ENCODE measurements at regions not wholly inside any gene's neighbourhood (a gene's known extent, or its start where the extent isn't known, plus 50 kb on each side); places are given as distances from the start of the nearest gene placed in this dataset.
A peak's percentile ranks its signal among the peaks of the same experiment; 100 is the strongest.
"Not testable (repeated sequence)": the region's sequence is repeated elsewhere in the genome, so short reads cannot be mapped to it uniquely, and the experiment has no call there.

GRCh38 chr3:163498842-163499735 lies 1579.2 kb downstream of the SI start:
- H3K27ac Mint-ChIP-seq; H3K4me3 Mint-ChIP-seq; H3K36me3 Mint-ChIP-seq; ATAC-seq (replicated peaks in 1 of 4); H3K9me3 ChIP-seq; H3K27me3 Mint-ChIP-seq; CTCF ChIA-PET; DNase-seq; H3K4me1 ChIP-seq (ENCODE audit: control insufficient read depth in 1 of 2, extremely low read depth in 1 of 2, insufficient read depth in 2 of 2, low read length in 2 of 2); H3K27me3 ChIP-seq (replicated peaks in 1 of 2; ENCODE audit: control insufficient read depth in 2 of 2, extremely low read depth in 1 of 2, insufficient read depth in 2 of 2, low read length in 1 of 2); H3K9me3 Mint-ChIP-seq; H3K36me3 ChIP-seq (ENCODE audit: control insufficient read depth in 2 of 2, extremely low read depth in 1 of 2, insufficient read depth in 1 of 2, low read length in 1 of 2); H3K4me3 ChIP-seq (ENCODE audit: control insufficient read depth in 1 of 2, extremely low read depth in 1 of 2, low read length in 1 of 2); H3K27ac ChIP-seq (ENCODE audit: low read length); H3K4me1 Mint-ChIP-seq: not testable (repeated sequence)
- POLR2A ChIA-PET, result interaction anchor here in 1 of 2 donors (0.6 kb wide), 2 partner anchors 118 to 1598 kb away, joined by 3 read pairs; no protein-coding TSS in a partner anchor
- 94% methylated on average over 44 of the region's 47 CpGs for WGBS (ENCODE audit: insufficient coverage)

DNA sequence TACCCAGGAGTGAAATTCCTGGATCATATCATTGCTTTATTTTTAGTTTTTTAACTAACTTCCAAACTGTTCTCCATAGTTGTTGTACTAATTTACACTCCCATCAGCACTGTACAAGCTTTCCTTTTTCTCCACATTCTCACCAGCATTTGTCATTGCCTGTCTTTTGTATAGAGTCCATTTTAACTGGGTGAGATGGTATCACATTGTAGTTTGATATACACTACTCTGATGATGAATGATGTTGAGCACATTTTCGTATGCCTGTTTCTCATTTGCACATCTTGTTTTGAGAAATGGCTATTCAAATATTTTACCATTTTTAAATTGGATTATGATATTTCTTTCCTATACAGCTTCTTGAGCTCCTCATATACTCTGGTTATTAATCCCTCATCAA lies 1586.6 kb downstream of the SI start:
- peaks cover 0 to 11% (median 6%) of the 10 kb centered on the region in 3 donors for H3K9me3 Mint-ChIP-seq
- no peaks in the 10 kb centered on the region for H3K27me3 Mint-ChIP-seq
- H3K4me1 Mint-ChIP-seq, result no peaks in the 10 kb centered on the region
- DNase-seq, result no peak
- H3K4me3 Mint-ChIP-seq, result no peak overlapping the region
- no peak overlapping the region for H3K27ac Mint-ChIP-seq
- no peaks in the 10 kb centered on the region for H3K36me3 Mint-ChIP-seq
- no peaks in the 10 kb centered on the region for H3K4me1 ChIP-seq (ENCODE audit: control insufficient read depth in 1 of 2, extremely low read depth in 1 of 2, insufficient read depth in 2 of 2, low read length in 2 of 2)
- H3K36me3 ChIP-seq (ENCODE audit: control insufficient read depth in 2 of 2, extremely low read depth in 1 of 2, insufficient read depth in 1 of 2, low read length in 1 of 2), result no peaks in the 10 kb centered on the region
- H3K27ac ChIP-seq (ENCODE audit: low read length), result no peak overlapping the region
- H3K9me3 ChIP-seq, result no peaks in the 10 kb centered on the region
- H3K27me3 ChIP-seq (replicated peaks in 1 of 2; ENCODE audit: control insufficient read depth in 2 of 2, extremely low read depth in 1 of 2, insufficient read depth in 2 of 2, low read length in 1 of 2), result no peaks in the 10 kb centered on the region
- no peak for ATAC-seq (replicated peaks in 1 of 4)
- CTCF ChIA-PET, result no interaction called here
- H3K4me3 ChIP-seq (ENCODE audit: control insufficient read depth in 1 of 2, extremely low read depth in 1 of 2, low read length in 1 of 2), result no peak overlapping the region
- POLR2A ChIA-PET, result no interaction called here
- no CpG with 5 or more reads among the region's 1 CpG for WGBS (ENCODE audit: insufficient coverage)

DNA sequence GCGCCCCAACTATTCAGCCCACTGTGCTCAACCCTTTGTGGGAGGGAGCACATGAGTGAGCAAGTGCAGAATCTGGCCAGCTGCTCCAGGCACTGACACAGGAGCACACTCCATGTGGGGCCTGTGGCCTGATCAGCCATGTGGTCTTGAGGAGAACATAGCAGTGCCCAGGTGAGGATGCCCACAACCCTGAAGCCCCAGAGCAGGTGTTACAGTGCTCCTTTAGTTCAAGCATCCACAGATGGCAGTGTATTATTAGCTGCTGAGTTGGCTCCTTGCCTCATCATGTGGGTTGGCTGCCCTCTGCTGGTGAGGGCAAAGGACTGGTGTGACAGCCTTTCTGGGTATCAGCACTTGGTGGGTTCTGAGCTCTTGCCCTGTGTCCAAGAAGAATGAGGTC lies 1588.2 kb downstream of the SI start:
- no peak overlapping the region for H3K4me3 ChIP-seq (ENCODE audit: control insufficient read depth in 1 of 2, extremely low read depth in 1 of 2, low read length in 1 of 2)
- Mint-ChIP-seq H3K4me3 (no peak overlapping the region), H3K4me1 (no peaks in the 10 kb centered on the region), H3K27ac (no peak overlapping the region), H3K36me3 (no peaks in the 10 kb centered on the region), H3K27me3 (no peaks in the 10 kb centered on the region), H3K9me3 (peaks cover 0 to 11% (median 6%) of the 10 kb centered on the region in 3 donors)
- WGBS (ENCODE audit: insufficient coverage), result 100% methylated on average over 1 of the region's 1 CpG
- DNase-seq (peak in 1 of 35 experiments; percentile 1), ATAC-seq (replicated peaks in 1 of 4) (no peak)
- H3K36me3 ChIP-seq (ENCODE audit: control insufficient read depth in 2 of 2, extremely low read depth in 1 of 2, insufficient read depth in 1 of 2, low read length in 1 of 2), result no peaks in the 10 kb centered on the region
- H3K27ac ChIP-seq (ENCODE audit: low read length), result no peak overlapping the region
- H3K27me3 ChIP-seq (replicated peaks in 1 of 2; ENCODE audit: control insufficient read depth in 2 of 2, extremely low read depth in 1 of 2, insufficient read depth in 2 of 2, low read length in 1 of 2), result no peaks in the 10 kb centered on the region
- no peaks in the 10 kb centered on the region for H3K4me1 ChIP-seq (ENCODE audit: control insufficient read depth in 1 of 2, extremely low read depth in 1 of 2, insufficient read depth in 2 of 2, low read length in 2 of 2)
- CTCF ChIA-PET, result no interaction called here
- POLR2A ChIA-PET, result no interaction called here
- H3K9me3 ChIP-seq, result no peaks in the 10 kb centered on the region

- H3K9me3 ChIP-seq, result no peaks in the 10 kb centered on the region
- Mint-ChIP-seq H3K27me3 (no peaks in the 10 kb centered on the region), H3K4me3 (no peak overlapping the region), H3K36me3 (no peaks in the 10 kb centered on the region), H3K27ac (no peak overlapping the region), H3K4me1 (no peaks in the 10 kb centered on the region), H3K9me3 (peaks cover 4 to 8% (median 8%) of the 10 kb centered on the region in 3 donors)
- POLR2A ChIA-PET, result no interaction called here
- H3K27ac ChIP-seq (ENCODE audit: low read length), result no peak overlapping the region
- H3K4me1 ChIP-seq (ENCODE audit: control insufficient read depth in 1 of 2, extremely low read depth in 1 of 2, insufficient read depth in 2 of 2, low read length in 2 of 2), result no peaks in the 10 kb centered on the region
- DNase-seq (no peak), ATAC-seq (replicated peaks in 1 of 4) (no peak)
- no peaks in the 10 kb centered on the region for H3K27me3 ChIP-seq (replicated peaks in 1 of 2; ENCODE audit: control insufficient read depth in 2 of 2, extremely low read depth in 1 of 2, insufficient read depth in 2 of 2, low read length in 1 of 2)
- CTCF ChIA-PET, result no interaction called here
- no peak overlapping the region for H3K4me3 ChIP-seq (ENCODE audit: control insufficient read depth in 1 of 2, extremely low read depth in 1 of 2, low read length in 1 of 2)
- no peaks in the 10 kb centered on the region for H3K36me3 ChIP-seq (ENCODE audit: control insufficient read depth in 2 of 2, extremely low read depth in 1 of 2, insufficient read depth in 1 of 2, low read length in 1 of 2)
These were observed 1595.6 kb downstream of the SI start for GRCh38 chr3:163482695-163483094.

DNA sequence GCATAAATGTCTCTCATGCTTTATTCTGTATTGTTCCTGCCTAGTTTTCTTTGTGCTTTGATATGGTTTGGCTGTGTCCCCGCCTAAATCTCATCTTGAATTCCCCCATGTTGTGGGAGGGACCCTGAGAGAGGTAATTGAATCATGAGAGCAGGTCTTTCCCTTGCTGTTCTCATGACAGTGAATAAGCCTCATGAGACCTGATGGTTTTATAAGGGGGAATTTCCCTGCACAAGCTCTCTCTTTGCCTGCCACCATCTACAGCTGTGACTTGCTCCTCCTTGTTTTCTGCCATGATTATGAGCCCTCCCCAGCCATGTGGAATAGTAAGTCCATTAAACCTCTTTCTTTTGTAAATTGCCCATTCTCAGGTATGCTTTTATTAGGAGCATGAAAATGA lies 1596.6 kb downstream of the SI start:
- no peaks in the 10 kb centered on the region for H3K27me3 Mint-ChIP-seq

DNA sequence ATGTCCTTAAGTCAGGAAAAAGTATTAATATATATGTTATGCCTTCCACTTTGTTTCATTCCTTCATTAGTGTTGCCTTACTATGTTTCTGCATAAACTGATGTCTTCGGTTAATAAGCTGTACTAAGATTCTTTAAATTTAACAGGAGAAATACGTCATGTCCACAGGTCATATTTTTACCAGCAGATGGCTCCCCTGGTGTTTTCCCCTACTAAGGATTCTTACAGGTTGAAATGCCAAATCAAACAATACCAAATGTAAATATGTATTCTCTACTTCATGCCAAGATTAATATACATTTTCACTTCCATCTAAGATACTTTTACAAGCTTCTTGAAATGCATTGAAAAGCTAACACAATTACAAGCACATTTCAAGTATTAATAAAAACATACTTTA lies 1602.1 kb downstream of the SI start:
- H3K9me3 ChIP-seq, result no peaks in the 10 kb centered on the region
- no peak for DNase-seq
- Mint-ChIP-seq H3K9me3 (peaks cover 0 to 14% (median 6%) of the 10 kb centered on the region in 3 donors), H3K36me3 (no peaks in the 10 kb centered on the region), H3K4me1 (no peaks in the 10 kb centered on the region), H3K4me3 (no peak overlapping the region), H3K27ac (no peak overlapping the region), H3K27me3 (no peaks in the 10 kb centered on the region)
- no CpG with 5 or more reads among the region's 2 CpGs for WGBS (ENCODE audit: insufficient coverage)
- ChIA-PET POLR2A (no interaction called here), CTCF (no interaction called here)
- H3K4me1 ChIP-seq (ENCODE audit: control insufficient read depth in 1 of 2, extremely low read depth in 1 of 2, insufficient read depth in 2 of 2, low read length in 2 of 2), result no peaks in the 10 kb centered on the region
- H3K4me3 ChIP-seq (ENCODE audit: control insufficient read depth in 1 of 2, extremely low read depth in 1 of 2, low read length in 1 of 2), result no peak overlapping the region
- H3K27me3 ChIP-seq (replicated peaks in 1 of 2; ENCODE audit: control insufficient read depth in 2 of 2, extremely low read depth in 1 of 2, insufficient read depth in 2 of 2, low read length in 1 of 2), result no peaks in the 10 kb centered on the region
- no peaks in the 10 kb centered on the region for H3K36me3 ChIP-seq (ENCODE audit: control insufficient read depth in 2 of 2, extremely low read depth in 1 of 2, insufficient read depth in 1 of 2, low read length in 1 of 2)
- no peak overlapping the region for H3K27ac ChIP-seq (ENCODE audit: low read length)
- no peak for ATAC-seq (replicated peaks in 1 of 4)

More for the DNA sequence above, 1596.6 kb downstream of the SI start:
- Histone ChIP-seq H3K4me1 (ENCODE audit: control insufficient read depth in 1 of 2, extremely low read depth in 1 of 2, insufficient read depth in 2 of 2, low read length in 2 of 2) (no peaks in the 10 kb centered on the region), H3K27ac (ENCODE audit: low read length) (no peak overlapping the region), H3K9me3 (no peaks in the 10 kb centered on the region), H3K36me3 (ENCODE audit: control insufficient read depth in 2 of 2, extremely low read depth in 1 of 2, insufficient read depth in 1 of 2, low read length in 1 of 2) (no peaks in the 10 kb centered on the region), H3K27me3 (replicated peaks in 1 of 2; ENCODE audit: control insufficient read depth in 2 of 2, extremely low read depth in 1 of 2, insufficient read depth in 2 of 2, low read length in 1 of 2) (no peaks in the 10 kb centered on the region), H3K4me3 (ENCODE audit: control insufficient read depth in 1 of 2, extremely low read depth in 1 of 2, low read length in 1 of 2) (no peak overlapping the region)
- ATAC-seq (replicated peaks in 1 of 4), result no peak
- Mint-ChIP-seq H3K4me3 (no peak overlapping the region), H3K27ac (no peak overlapping the region), H3K4me1 (no peaks in the 10 kb centered on the region), H3K9me3 (peaks cover 4 to 8% (median 8%) of the 10 kb centered on the region in 3 donors), H3K36me3 (no peaks in the 10 kb centered on the region)
- no peak for DNase-seq
- no CpG with 5 or more reads among the region's 1 CpG for WGBS (ENCODE audit: insufficient coverage)
- POLR2A ChIA-PET, result no interaction called here
- CTCF ChIA-PET, result no interaction called here

Measured in T-cell (primary cell).